GM18870 (cell line): ENCODE measurements at regions not wholly inside any gene's neighbourhood (a gene's known extent, or its start where the extent isn't known, plus 50 kb on each side); places are given as distances from the start of the nearest gene placed in this dataset.
"Not testable (repeated sequence)": the region's sequence is repeated elsewhere in the genome, so short reads cannot be mapped to it uniquely, and the experiment has no call there.

Experiments used
- ATAC-seq: cut with Tn5 transposase; IDR thresholded peaks from one replicate; pipeline ENCODE4 v1.9.1; 2021; ENCODE audit warnings: moderate library complexity; ENCODE audit not compliant: unreplicated experiment

DNA sequence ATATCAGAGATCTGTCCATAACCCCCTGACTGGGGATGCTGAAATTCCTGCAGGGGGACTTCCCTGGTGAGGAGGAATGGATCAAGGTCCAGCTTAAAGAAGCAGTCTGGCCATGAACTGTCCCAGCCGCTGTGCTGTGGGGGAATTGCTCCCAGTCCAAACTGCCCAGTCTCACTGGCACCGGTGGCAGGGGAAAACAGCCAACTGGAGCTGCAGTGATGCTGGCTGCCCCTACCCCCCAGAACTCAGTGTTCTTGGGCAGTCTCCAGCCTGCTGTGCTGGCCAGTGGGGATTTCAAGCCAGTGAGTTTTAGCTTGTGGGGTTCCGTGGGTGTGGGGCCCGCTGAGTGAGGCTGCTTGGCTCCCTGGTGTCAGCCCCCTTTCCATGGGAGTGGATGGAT lies 306.5 kb upstream of the RPS23 start:
- no peak for ATAC-seq

DNA sequence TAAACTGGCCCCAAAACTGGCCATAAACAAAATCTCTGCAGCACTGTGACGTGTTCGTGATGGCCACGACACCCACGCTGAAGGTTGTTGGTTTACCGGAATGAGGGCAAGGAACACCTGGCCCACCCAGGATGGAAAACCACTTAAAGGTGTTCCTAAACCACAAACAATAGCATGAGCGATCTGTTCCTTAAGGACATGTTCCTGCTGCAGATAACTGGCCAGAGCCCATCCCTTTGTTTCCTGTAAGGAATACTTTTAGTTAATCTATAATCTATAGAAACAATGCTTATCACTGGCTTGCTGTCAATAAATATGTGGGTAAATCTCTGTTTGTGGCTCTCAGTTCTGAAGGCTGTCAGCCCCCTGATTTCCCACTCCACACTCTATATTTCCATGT lies 305.2 kb upstream of the RPS23 start:
- not testable (repeated sequence) for ATAC-seq

DNA sequence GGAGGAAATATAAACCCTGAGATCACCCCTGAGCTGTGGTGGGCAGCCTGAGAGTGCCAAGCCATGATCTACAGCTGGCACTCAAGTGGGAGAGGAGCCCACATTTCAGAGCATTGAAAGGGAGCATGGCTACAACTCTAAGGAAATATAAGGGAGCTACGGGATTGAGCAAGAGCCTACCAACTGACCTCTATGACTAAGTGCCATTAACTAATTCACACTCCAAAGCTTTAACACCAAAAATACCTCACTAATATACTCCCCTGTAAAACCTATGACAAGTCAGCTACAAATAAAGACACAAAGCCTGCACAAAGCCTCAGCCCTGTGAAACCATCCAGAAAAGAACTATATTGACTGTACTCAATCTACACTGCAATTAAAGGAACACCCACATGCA lies 286.8 kb upstream of the RPS23 start:
- ATAC-seq = no peak

DNA sequence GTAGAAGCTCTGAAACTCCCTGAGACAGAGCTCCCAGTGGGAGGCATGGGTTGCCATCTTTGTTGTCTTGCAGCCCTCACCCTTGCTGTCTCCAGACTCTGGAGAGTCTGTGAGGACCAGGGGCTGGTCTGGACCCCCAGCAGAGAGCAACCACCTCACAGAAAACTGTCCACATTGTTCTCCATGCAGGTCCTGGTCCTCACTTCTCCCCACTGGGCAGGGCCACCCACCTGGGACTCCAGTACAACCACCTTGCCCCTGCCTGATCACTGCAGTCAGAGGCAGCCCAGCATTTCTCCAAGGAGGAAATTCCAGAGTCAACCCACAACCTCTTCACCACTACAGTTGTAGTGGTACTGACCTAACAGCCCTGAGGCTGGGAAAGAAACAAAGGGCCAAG lies 285.6 kb upstream of the RPS23 start:
- no peak for ATAC-seq

DNA sequence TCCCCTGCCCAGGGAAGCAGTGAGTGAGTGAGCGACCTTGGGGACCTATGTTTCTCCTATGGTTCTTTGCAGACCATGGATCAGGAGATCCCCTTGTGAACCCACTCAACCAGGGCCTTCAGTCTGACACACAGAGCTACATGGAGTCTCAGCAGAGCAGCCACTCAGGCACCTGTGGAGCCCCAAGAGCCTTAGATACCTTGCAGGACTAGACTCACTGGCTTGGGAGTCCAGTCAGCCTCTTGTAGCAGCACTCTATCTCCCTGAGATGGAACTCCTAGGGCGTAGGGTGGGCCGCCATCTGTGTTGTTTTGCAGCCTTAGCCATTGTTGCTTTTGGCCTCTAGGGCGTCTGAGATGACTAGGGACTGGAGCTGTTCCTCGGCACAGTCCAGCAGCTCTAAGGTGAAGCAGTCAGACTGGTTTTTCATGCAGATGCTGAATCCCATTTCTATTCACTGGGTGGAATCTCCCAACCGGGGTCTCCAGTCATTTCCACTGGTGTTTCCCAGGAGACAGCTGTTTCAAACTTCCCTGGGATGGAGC lies 284.6 kb upstream of the RPS23 start:
- ATAC-seq = no peak

DNA sequence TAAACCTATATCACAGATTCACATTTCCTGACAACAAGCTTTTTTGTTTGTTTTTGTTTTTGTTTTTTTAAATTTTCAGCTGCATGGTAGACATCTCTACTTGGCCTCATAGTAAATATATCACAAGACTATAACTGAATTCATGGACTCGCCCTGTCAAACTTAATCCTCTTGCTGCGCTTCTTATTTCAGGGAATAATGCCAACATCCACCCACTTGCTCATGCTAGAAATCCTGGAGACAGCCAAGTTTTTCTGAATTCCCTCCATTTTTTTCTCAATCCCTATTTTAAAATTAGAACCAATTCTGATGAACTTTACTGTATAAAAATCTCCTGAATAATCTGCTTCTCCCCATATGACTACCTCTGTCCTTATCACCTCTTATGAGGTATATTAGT lies 283.6 kb upstream of the RPS23 start:
- no peak for ATAC-seq

DNA sequence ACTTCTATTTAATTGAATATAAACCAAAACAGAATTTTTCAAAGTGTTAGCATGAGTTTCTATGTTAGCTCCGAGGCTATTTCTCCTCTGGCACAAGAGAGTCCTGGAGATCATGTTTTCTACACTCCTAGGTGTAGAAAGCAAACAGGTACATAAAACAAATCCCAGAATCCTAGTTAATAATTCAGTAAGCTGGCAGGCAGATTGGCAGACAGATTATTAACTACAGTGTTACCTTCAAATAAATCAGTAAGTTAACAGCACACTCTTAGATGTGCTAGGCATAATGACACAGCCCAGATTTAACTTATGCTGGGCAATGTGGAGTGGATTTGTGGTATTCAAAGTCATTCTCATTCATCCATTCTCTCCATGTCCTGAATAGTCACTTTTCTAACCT lies 282.8 kb upstream of the RPS23 start:
- ATAC-seq = no peak

DNA sequence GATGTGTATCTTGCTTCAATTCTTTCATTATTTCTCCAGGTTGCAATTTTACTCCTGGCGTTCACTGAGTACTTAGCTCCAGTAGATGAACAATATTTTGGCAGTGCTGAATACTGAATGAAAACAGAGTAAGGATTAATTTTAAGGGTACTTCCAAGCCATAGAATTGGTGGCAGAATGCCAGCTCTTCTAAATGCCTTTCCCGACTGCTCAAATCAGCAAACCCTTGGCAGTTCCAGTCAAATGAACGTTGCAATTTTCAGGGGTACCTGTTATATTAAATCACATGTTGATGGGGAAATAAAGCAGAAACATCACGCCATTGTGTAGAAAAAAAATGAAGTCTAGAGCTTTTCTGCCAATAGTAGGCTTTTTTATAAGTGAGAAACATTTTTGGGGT lies 282.4 kb upstream of the RPS23 start:
- no peak for ATAC-seq

DNA sequence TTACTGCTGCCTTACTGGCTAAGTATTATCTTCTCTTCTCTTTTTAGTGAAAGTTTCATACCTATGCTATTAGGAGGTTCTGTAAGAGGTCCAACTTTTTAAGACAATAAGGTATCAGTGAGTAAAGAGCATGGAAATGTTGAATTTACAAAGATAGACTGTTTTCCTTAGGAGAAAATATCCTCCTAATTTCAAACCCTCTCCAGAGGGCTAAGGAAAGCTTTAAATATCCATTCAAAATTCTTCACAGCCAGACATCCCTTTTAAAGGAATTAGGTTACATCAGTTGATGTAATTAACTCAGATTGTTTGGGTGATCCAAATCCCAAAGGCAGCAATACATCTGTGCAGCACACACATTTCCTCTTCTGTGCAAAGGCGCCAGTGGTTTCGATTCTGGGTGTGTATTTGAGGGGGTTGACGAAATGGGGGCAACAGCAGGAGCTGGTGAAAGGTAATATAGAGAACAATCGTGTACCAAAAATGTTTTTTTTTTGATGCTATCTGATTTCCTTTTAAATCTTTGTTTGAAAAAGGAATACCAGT lies 273.8 kb upstream of the RPS23 start:
- ATAC-seq = no peak

DNA sequence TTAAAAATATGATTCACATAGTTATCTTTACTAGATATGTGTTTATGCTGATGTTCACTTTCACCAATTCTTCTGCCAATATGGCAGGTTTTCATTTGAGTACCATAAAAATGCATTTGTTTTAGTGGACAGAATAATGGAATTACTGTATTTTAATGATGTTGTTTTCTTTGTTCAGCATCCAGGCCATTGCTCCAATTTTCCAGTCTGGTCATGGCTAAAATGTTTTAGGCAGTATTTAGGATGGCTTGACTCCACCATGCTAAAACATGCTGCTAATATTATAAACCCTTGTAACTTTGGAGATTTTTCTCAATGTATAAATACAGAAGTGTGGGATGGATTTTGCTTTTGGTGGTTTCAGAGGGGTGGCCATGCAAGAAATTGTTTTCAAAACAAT lies 273.0 kb upstream of the RPS23 start:
- no peak for ATAC-seq

DNA sequence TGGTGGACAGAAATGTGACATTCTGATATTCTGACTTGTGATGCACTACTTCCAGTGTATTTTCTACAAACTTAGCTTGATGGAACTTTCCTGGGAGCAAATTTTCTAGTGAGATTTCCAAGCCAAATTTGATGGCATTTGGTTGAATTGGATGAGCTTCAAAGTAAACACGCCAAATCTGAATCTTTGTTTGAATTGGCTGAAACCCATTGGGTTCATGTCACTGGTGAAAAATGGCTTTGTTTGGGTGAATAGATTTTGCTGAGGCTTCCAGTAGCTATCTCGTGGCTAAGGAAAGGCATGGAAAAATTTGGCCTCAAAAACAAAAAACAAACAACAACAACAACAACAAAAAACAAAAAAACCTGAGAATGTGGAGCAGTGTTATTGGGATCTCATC lies 271.1 kb upstream of the RPS23 start:
- no peak for ATAC-seq

DNA sequence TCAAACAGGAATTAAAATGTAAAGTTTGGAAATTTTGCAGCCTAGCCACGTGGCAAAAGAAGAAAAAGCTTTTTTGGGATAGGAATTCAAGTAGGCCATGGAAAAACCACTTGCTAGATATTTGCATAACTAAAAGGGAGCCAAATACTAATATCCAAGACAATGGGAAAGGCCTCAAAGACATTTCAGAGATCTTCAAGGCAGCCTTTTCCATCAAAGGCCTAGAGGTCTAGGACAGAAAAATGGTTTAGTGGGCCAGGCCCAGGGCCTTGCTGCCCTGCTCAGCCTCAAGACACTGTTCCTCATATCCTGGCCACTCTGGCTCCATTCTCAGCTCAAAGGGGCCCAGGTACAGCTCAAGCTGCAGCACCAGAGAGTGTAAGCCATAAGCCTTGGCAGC lies 265.9 kb upstream of the RPS23 start:
- no peak for ATAC-seq

DNA sequence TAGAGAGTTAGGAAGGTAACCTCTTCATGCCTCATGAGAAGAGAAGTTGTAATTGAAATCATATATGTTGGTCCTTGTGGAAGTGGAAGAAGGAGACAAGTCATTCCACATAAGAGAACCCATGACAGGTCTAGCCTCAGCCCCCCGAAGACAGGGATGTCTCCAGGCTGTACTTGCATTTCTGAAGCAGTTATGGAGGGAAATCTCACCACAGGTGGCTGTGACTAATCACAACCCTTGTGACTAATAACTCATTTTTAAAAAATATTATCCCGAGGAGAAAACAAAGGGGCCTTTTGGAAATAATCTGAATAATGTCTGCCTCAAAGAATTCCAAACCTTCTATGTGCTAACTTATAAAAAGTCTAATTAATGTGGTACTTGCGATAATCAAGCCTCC lies 262.1 kb upstream of the RPS23 start:
- ATAC-seq = no peak

DNA sequence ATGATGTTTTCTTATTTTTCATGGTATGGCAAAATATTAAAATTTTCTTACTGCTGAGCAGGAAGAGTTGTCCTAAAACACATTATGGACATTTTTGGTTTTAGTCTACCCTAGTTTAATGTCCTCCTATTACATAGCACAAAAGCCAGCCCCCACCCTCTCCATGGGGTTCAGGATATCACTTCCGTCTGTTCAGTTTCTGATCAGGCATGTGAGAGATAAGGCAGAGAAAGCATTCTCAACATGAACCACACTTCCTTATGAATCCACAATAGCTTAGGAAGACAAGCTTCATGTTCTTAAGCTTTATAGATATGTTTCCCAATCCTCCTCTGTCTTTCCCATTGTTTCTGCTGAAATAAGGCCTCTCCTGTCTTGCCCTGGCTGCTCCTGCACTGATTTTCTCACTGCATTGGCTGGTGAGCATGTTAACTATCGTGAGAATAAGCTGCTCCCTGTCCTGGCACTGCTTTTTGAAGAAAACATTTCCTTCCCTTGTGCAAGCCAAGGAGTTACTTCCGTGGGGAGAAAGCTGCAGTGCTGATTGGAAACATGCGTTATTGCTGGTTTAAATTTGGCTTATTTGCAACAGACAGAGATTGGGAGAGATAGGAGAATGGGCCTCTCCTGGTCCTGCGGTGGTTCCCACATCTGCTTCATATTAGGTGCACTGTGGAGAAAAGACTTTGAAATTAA lies 260.3 kb upstream of the RPS23 start:
- no peak for ATAC-seq

DNA sequence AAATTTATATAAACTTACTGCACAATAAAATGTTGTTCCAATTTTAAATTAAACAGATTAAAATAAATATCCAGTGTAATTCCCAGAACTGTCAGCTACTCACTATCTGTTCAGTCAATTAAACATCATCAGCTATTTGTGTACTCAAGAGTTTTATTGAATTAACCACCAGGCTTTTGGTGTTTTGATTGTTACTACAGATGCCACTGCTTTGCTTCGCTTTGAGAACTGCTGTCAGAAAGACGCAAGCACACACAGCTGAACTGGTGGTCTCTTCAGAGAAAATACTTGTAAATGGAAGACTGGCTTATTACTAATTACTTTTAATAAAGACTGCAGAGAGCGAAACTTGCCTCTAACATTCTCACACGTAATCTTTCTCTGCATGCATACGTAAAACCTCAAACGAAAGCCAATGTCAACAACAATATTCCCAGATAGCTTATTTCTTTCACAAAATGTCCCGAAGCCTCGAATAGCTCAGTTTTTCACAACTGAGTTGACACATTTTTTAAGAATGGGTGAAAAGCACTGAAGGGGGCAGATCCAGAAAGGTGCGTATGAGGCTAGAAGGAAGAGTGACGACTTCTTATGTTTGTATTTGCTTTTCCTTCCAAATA lies 259.6 kb upstream of the RPS23 start:
- no peak for ATAC-seq

DNA sequence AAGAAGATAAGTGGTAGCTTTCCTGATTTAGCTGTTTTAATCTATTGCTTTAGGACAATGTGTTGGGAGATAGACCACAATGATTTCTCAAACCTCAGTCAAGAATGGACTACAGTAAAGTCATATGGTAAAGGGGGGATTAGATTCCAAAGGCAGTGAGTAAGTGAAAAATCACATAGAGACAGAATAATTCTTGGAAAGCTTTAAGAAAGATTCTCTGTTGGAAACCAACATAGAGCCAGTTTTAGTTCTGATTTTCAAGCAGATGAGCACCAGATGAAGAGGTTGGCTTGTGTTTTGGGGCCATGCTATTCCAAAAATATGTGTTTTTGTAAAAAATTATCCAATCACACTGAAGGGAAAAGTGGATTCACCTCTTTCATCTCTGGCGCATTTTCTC lies 256.8 kb upstream of the RPS23 start:
- ATAC-seq = no peak

DNA sequence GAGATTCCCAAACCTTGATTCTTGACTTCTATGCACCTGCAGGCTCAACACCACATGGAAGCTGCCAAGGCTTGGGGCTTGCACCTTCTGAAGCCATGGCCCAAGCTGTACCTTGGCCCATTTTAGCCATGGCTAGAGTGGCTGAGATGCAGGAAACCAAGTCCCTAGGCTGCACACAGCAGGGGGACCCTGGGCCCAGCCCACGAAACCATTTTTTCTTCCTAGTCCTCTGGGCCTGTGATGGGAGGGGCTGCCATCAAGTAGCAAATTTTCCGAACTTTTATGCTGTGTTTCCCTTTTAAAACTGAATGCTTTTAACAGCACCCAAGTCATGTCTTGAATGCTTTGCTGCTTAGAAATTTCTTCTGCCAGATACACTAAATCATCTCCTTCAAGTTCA lies 253.9 kb upstream of the RPS23 start:
- ATAC-seq = not testable (repeated sequence)

DNA sequence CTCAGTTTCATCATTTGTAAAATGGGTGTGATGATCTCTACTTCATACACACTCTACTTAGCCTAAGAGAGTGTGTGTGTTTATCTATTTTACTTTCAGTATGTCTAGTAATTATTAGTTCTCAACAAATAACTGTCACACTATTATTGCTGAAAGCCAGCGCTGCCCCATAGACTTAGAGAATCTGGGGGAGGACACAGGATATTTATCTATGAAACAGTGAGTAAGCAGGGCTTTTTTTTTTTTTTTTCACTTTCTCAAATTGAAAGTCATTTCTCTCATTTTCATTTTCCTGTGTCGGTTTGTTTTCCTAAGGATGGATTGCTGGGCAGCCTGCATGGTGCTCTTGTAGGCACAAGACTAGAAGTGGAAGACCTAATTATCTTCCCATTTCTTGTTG lies 248.4 kb upstream of the RPS23 start:
- ATAC-seq = no peak

DNA sequence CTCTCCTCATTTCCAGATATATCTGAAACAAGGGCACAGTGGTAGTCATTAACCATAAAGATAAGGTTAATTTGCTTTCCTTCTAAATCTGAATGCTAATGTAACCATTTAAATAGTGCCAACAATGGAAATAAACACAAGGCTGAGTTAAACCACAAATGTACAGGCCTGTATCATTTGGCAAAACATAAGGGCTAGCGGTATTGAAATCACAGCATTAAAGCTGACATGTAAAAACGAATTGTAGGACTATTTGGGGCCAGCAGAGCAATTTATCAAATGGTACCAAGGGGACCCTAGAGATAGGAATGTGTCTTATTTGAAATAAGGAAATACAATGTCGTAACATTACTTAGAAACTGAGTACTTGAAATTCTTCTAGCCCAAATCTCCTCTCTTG lies 247.5 kb upstream of the RPS23 start:
- ATAC-seq = no peak

DNA sequence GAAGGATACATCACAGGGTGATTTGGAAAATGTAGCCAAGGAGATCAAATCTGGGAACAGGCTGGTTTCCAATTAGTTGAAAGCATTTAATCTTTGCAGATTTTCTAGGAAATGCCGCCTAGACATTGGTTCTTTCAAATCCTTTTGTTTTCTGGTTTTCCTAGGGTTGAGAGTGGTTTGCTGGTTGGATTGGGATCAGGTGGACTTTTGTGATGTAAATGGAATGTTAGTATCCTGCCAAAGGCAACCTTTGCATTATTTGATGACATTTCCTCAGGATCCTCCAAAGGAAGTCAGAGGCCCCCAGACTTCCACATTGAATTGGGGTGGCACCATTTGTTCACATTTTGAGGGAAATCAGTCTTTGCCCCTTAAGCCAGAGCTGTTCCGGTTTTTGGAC lies 245.5 kb upstream of the RPS23 start:
- no peak for ATAC-seq

DNA sequence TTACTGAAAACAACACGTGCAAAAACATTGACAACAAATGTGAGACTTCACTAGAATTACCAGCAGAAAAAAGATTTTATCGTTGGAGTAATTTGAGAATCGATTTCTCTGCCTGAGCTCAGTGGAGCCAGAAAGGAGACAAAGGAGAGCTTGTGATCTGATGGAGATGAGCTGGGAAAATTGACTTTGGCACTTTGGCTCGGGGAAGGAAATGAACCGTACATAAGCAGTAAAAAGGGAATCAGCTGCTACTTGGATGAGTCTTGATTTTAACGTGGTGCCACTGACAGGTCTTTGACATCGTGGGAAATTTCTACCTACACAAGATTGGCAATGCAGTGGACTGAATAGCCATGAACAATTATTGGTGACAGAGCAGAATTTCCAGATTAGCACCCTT lies 244.7 kb upstream of the RPS23 start:
- no peak for ATAC-seq

DNA sequence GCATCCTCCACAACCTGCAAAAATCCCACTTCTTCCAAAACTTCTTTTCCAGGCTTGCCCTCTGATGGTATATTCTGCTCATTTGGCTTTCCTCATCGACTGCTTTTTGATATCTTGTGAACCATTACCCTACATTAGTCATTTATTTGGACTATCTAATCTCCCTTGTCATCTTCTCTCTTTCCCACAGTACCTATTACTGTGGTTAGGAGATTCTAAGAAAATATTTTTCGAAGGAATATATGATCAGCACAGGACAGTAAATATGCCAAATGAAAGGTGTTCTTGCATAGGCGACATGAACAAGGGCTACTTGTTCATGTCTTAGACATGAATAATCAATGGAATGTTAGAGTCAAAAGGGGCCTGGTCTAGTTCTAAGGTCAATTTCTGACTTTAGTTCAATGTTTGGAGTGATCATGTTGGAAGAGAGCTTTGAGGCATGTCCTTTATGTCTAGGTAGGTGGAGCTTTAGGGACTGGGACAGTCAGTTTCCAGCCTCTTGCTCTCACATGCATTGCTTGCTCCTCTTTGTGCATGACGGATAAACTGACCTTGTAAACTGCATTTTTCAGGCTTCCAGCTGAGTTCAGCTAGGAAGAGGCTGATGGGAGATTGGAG lies 243.4 kb upstream of the RPS23 start:
- ATAC-seq = no peak
